DND-41 (cell line): ENCODE measurements at regions not wholly inside any gene's neighbourhood (a gene's known extent, or its start where the extent isn't known, plus 50 kb on each side); places are given as distances from the start of the nearest gene placed in this dataset.

ENCODE experiments used
- CTCF ChIP-seq: IDR thresholded peaks from 2 replicates; pipeline ENCODE4 v1.5.1; 2012; ENCODE audit warnings: borderline replicate concordance, low read length, moderate library complexity, mild to moderate bottlenecking; ENCODE audit not compliant: poor library complexity, severe bottlenecking; ENCODE audit errors: extremely low read depth
- EZH2 ChIP-seq: IDR thresholded peaks from 3 replicates; pipeline ENCODE4 v1.6.1; 2012; ENCODE audit warnings: borderline replicate concordance, low read depth, mild to moderate bottlenecking, moderate library complexity, low read length, inconsistent platforms; ENCODE audit not compliant: severe bottlenecking

GRCh38 chr4:113831457-113831856 lies 69.9 kb upstream of the CAMK2D start:
- TF ChIP-seq CTCF: no peak
- TF ChIP-seq EZH2: no peak
